Activated naive CD8-positive, alpha-beta T cell (primary cell): ENCODE measurements at regions not wholly inside any gene's neighbourhood (a gene's known extent, or its start where the extent isn't known, plus 50 kb on each side); places are given as distances from the start of the nearest gene placed in this dataset.
"Not testable (repeated sequence)": the region's sequence is repeated elsewhere in the genome, so short reads cannot be mapped to it uniquely, and the experiment has no call there.

Experiments
- H3K27ac Mint-ChIP-seq: one replicate; pipeline ENCODE4 v1.8.0; 2021; ENCODE audit warnings: mixed read lengths
- H3K27me3 Mint-ChIP-seq: one replicate; pipeline ENCODE4 v1.8.0; 2021; ENCODE audit warnings: mixed read lengths
- H3K36me3 Mint-ChIP-seq: one replicate; pipeline ENCODE4 v1.8.0; 2021; ENCODE audit warnings: mixed read lengths
- H3K4me1 Mint-ChIP-seq: one replicate; pipeline ENCODE4 v1.8.0; 2021; ENCODE audit warnings: low read depth, mixed read lengths
- H3K4me3 Mint-ChIP-seq: one replicate; pipeline ENCODE4 v1.8.0; 2021; ENCODE audit warnings: mild to moderate bottlenecking, mixed read lengths
- H3K9me3 Mint-ChIP-seq: one replicate; pipeline ENCODE4 v1.8.0; 2021; ENCODE audit warnings: low read depth, mixed read lengths

DNA sequence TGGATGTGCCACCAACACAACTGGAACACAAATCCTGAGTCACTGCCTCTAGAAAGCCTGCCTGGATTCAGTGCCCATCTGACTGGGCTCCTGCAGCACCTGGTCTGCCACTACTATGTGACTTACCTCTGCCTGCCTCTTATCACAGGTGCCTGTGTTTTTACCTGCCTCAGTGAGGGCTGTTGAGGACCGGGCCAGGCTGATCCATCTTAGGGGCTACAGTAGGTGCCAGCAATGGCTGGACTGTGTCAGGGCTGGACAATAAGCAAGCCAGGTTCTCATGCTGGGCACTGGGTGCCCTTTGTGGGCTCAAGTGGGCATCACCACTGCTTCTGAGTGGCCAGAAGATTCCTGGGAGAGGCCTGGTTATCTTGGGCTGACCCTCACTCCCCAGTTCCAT, 948.6 kb upstream of the TPTE start:
- H3K9me3 Mint-ChIP-seq, H3K36me3 Mint-ChIP-seq, H3K4me1 Mint-ChIP-seq, H3K4me3 Mint-ChIP-seq, H3K27ac Mint-ChIP-seq, H3K27me3 Mint-ChIP-seq: not testable (repeated sequence)

DNA sequence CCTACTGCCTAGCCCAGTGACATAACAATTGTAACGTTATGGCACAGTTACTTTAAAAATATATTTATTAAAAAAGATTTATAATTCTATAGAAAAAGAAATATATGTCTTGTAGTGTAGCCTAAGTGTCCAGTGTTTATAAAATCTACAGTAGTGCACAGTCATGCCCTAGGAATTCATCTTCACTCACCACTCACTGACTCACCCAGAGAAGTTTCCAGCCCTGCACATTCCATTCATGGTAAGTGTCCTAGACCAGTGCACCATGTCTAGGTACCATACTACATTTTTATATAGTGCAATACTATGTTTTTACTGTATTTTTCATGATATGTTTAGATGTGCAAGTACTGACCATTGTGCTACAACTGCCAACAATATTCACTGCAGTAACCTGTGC, 947.9 kb upstream of the TPTE start:
- H3K4me1 Mint-ChIP-seq, H3K27ac Mint-ChIP-seq, H3K36me3 Mint-ChIP-seq, H3K4me3 Mint-ChIP-seq, H3K9me3 Mint-ChIP-seq, H3K27me3 Mint-ChIP-seq: not testable (repeated sequence)

DNA sequence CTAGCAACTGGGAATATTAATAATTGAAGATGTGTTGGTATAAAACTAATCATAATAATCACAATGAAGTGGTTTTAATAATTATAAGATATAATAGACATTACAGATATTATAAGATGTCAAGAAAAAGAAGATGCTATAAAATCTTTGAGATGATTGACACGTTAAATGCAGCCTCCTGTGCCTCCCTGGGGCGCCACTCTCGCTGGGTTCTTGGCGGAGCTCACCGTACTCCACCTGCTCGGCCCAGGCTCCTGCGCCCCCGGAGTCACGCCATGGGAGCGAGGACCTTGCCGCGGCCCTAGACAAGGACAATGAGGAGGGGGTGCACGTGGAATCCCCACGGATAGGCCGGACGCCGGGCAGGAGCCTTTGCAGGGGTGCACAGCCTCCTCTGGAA, 942.1 kb upstream of the TPTE start:
- H3K27ac Mint-ChIP-seq, H3K9me3 Mint-ChIP-seq, H3K27me3 Mint-ChIP-seq, H3K4me1 Mint-ChIP-seq, H3K36me3 Mint-ChIP-seq, H3K4me3 Mint-ChIP-seq: not testable (repeated sequence)

DNA sequence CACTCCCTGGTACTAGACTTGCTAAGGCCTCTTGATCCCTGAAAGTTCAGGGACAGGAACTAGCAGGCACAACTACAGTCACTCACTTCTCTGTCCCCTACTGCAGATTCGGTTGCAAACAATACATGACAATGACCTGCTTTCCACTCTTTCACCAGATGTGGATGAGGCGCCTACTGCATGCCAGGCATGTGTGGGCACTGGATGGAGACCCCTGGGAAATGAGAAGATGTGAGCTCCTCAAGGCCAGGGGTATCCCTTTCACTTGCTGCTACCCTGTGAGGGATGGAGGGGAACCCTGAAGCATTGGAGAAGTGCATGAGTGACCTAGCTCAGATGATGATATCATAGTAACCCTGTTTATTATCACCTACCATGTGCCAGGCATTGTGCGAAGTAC, 933.4 kb upstream of the TPTE start:
- not testable (repeated sequence) for H3K36me3 Mint-ChIP-seq, H3K4me1 Mint-ChIP-seq, H3K9me3 Mint-ChIP-seq, H3K27ac Mint-ChIP-seq, H3K27me3 Mint-ChIP-seq, H3K4me3 Mint-ChIP-seq

DNA sequence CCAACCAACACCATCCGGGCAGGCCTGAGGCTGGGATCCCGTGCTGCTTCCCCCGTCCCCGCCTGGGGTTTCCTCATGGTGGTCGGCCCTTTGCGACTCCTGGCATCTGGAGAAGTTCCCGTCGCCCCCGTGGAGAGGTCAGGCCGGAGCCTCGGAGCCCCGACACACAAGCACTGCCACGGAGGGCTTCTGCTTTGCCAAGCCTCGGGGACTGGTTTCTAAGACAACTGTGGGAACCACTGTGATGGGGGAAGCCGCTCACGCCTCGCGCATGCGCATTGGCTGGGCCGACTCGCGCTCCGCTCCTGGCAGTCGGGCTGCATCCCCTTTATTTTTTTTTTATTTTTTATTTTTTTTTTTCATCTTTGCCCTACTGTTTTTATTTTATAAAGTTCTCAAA, 928.8 kb upstream of the TPTE start:
- H3K4me1 Mint-ChIP-seq, H3K27ac Mint-ChIP-seq, H3K36me3 Mint-ChIP-seq, H3K27me3 Mint-ChIP-seq, H3K9me3 Mint-ChIP-seq, H3K4me3 Mint-ChIP-seq: not testable (repeated sequence)

DNA sequence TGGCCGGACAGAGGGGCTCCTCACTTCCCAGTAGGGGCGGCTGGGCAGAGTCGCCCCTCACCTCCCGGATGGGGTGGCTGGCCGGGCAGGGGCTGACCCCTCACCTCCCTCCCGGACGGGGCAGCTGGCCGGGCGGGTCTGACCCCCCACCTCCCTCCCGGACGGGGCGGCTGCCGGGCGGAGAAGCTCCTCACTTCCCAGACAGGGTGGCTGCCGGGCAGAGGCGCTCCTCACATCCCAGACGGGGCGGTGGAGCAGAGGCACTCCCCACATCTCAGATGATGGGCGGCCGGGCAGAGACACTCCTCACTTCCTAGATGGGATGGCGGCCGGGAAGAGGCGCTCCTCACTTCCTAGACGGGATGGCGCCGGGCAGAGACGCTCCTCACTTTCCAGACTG, 927.7 kb upstream of the TPTE start:
- not testable (repeated sequence) for H3K27ac Mint-ChIP-seq, H3K4me1 Mint-ChIP-seq, H3K36me3 Mint-ChIP-seq, H3K4me3 Mint-ChIP-seq, H3K27me3 Mint-ChIP-seq, H3K9me3 Mint-ChIP-seq

DNA sequence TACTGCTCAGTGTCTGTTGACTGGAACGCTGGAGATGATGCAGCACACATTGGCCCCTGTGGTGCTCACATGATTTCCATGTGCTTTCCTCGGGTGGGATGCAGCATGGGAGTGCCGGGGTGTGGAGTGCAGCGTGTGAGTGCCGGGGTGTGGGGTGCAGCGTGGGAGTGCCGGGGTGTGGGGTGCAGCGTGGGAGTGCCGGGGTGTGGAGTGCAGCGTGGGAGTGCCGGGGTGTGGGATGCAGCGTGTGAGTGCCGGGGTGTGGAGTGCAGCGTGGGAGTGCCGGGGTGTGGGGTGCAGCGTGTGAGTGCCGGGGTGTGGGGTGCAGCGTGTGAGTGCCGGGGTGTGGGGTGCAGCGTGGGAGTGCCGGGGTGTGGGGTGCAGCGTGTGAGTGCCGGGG, 907.4 kb upstream of the TPTE start:
- H3K27me3 Mint-ChIP-seq, H3K9me3 Mint-ChIP-seq, H3K36me3 Mint-ChIP-seq, H3K4me1 Mint-ChIP-seq, H3K27ac Mint-ChIP-seq, H3K4me3 Mint-ChIP-seq: not testable (repeated sequence)

DNA sequence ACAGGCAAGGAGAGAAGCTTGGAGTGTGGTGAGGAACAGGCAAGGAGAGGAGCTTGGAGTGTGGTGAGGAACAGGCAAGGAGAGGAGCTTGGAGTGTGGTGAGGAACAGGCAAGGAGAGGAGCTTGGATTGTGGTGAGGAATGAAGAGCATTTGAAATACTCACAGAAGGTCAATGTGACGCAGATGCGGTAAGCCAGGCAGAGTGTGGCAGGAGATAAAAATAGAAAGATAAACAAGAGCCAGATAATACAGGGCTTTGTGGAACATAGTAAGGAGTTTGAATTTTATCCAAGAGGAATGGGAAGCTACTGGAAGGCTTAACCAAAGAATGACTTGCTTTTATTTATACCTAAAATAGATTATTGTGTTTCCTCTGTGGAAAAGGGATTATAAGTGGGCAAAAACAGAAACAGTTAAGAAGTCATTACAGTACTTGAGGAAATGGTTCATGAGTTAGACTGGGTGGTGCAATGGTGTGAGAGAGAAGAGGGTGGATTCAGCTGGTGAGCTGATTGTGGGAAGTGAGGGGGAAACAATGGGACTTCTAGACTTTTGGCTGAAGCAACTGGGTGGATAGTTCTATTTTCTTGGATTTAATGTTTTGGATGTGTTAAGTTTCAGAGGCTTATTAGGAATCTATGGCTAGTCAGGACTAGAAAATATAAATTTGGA, 900.1 kb upstream of the TPTE start:
- not testable (repeated sequence) for H3K27me3 Mint-ChIP-seq, H3K4me1 Mint-ChIP-seq, H3K27ac Mint-ChIP-seq, H3K36me3 Mint-ChIP-seq, H3K4me3 Mint-ChIP-seq, H3K9me3 Mint-ChIP-seq

DNA sequence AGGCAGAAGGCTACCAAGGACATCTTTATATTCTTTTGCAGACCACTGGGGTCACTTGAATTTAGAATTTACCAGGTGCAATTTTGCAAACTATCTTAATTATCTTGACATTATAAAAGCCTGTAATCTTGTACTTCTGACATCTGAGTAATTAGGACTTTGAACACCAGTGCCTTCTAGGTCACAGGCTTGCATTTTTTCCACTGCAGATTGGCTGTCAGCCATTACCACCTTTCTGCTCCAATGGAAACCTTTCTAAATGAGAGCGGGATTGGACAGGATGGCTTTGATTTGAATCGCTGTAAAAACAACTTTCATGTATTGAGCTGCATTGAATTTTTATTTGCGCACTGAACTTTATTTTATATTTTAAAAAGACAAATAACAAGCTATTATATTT, 893.3 kb upstream of the TPTE start:
- H3K36me3 Mint-ChIP-seq, H3K27ac Mint-ChIP-seq, H3K4me3 Mint-ChIP-seq, H3K9me3 Mint-ChIP-seq, H3K27me3 Mint-ChIP-seq, H3K4me1 Mint-ChIP-seq: not testable (repeated sequence)

DNA sequence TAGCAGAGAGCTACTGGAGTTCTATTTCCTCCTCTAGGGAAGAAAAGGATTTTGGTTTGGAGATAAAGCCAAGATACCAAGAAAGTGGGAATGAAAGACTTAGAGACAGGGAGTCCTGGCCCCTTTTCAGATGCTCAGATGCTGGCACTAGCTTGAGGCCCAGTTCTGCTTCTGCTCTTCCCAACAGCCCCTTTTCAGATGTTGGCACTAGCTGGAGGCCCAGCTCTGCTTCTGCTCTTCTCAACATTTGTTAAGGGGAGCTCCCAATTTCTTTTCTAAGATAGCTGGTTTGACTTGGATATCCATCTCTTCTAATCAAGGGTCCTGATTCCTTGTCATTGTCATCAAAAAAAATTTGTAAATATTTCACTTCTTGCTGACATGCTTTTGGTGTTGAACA, 874.0 kb upstream of the TPTE start:
- H3K4me1 Mint-ChIP-seq, H3K27ac Mint-ChIP-seq, H3K27me3 Mint-ChIP-seq, H3K36me3 Mint-ChIP-seq, H3K4me3 Mint-ChIP-seq: not testable (repeated sequence)
- H3K9me3 Mint-ChIP-seq: peaks cover 18% of the 10 kb centered on the region

DNA sequence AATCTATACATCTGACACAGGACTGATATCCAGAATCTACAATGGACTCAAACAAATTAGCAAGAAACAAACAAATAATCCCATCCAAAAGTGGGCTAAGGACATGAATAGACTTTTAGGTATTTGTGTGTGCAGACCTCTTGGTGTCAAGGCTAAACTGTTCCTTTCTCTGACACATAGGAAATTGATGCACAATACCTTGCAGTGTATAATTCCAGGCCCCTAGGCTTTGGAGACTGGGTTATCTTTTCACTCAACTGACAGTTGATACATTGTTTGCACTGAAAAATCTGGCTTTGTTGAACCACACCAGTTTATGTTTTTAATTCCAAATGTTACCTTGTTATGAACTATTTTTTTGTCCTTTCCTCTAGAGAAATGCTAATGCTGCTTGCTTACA, 873.1 kb upstream of the TPTE start:
- not testable (repeated sequence) for H3K4me1 Mint-ChIP-seq, H3K4me3 Mint-ChIP-seq, H3K27ac Mint-ChIP-seq, H3K36me3 Mint-ChIP-seq, H3K27me3 Mint-ChIP-seq
- H3K9me3 Mint-ChIP-seq: peaks cover 22% of the 10 kb centered on the region

DNA sequence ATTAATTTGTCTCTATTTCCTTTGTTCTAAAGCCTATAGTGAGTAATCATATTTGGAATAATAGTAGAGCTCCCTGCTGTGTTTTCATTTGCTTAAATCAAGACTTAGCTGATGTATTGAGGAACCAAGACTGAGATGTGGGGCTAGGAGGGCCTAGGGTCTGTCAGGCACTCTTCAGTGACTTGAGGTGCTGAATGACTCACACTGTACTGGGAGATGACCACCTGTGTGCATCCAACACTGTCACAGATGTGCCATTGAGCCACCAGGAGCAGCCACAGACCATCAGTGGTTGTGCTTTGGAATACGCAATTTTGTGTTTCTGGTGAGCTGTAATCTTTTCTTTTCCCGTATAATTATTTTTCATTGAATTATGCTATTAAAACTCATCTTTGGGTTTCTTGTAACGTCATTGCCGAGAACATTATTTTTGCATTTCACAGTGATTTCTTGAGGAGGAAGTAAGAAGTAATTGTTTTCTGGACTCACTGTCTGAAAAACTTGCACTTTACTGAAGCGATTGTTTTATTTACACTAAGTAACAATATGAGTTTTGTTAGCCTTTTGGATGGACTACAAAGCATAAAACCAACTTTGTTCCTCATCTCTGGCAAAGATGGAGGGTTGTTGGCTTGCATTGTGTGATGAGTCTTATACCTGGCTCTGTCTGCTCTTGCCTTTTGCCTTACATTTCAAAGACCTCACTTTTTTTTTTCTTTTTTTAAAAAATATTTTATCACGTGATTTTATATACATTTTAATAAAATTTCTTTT, 872.2 kb upstream of the TPTE start:
- H3K36me3 Mint-ChIP-seq, H3K27me3 Mint-ChIP-seq, H3K4me3 Mint-ChIP-seq, H3K27ac Mint-ChIP-seq, H3K4me1 Mint-ChIP-seq: not testable (repeated sequence)
- peaks cover 22% of the 10 kb centered on the region for H3K9me3 Mint-ChIP-seq

DNA sequence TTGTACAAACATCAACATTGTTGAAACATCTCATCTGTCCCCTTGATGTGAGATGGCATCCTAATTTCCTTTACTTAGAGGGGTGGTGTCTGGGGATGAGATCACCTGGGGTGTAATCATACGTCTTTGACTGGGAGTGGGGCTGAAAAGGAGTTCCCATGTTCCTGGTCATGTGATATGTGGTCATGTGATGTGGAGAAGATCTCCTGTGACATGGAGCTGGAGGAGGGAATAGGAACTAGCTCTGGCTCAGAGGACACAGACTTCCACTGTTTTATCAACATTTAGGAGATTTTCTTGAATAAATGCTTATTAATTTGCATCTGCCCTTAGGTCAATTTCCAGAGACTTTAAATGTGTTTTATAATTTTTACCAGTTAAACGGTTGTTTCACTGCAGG, 868.6 kb upstream of the TPTE start:
- H3K9me3 Mint-ChIP-seq: peaks cover 25% of the 10 kb centered on the region
- not testable (repeated sequence) for H3K27ac Mint-ChIP-seq, H3K27me3 Mint-ChIP-seq, H3K4me3 Mint-ChIP-seq, H3K4me1 Mint-ChIP-seq, H3K36me3 Mint-ChIP-seq

DNA sequence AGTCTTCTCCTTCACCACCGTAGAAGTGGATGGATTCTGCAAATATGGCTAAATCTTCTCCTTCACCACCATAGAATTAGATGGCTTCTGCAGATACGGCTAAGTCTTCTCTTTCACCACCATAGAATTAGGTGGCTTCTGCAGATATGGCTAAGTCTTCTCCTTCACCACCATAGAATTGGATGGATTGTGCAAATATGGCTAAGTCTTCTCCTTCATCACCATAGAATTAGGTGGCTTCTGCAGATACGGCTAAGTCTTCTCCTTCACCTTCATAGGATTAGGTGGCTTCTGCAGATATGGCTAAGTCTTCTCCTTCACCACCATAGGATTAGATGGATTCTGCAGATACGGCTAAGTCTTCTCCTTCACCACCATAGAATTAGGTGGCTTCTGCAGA, 866.2 kb upstream of the TPTE start:
- not testable (repeated sequence) for H3K4me3 Mint-ChIP-seq, H3K36me3 Mint-ChIP-seq, H3K27me3 Mint-ChIP-seq, H3K27ac Mint-ChIP-seq, H3K4me1 Mint-ChIP-seq
- H3K9me3 Mint-ChIP-seq: peaks cover 17% of the 10 kb centered on the region

DNA sequence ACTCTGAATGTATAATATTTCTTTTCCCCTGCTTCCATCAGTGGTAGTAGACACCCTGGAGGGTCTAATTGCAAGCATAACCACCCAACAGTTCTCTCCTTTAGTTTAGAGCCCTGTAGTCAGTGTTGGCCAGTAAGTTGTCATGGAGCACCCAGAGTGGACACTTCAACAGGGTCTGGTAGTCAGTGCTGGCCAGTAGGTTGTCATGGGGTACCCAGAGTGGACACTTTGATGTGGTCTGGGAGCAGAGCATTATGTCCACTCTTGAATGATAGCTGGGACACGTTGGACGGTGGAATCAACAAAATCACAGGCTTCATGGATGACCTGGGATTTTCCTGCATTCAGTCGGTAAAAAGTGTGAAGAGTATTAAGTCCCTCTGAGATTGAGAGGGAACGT, 864.9 kb upstream of the TPTE start:
- not testable (repeated sequence) for H3K27me3 Mint-ChIP-seq, H3K36me3 Mint-ChIP-seq, H3K4me1 Mint-ChIP-seq, H3K4me3 Mint-ChIP-seq, H3K27ac Mint-ChIP-seq
- peaks cover 17% of the 10 kb centered on the region for H3K9me3 Mint-ChIP-seq

DNA sequence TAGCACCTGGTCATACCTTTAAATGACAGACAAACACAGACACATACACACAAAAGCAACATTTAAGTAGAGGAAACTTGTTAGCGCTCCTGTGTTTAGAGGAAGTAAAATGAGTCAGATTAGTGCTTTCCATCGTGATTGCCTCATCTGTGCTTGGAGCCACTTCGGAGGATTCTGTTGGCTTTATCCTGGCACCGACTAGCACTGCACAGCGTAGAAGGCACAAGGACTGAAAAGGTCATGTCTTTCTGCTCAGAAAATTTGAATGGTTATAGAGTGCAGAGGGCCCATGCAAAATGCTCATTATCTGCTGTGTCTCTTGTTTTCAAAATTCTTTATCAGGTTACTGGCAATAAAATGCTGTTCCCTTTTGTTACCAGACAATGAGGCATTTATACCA, 863.6 kb upstream of the TPTE start:
- H3K9me3 Mint-ChIP-seq: peaks cover 12% of the 10 kb centered on the region
- H3K27me3 Mint-ChIP-seq, H3K36me3 Mint-ChIP-seq, H3K27ac Mint-ChIP-seq, H3K4me1 Mint-ChIP-seq, H3K4me3 Mint-ChIP-seq: not testable (repeated sequence)
